ENCODE measurements at regions not wholly inside any gene's neighbourhood (a gene's known extent, or its start where the extent isn't known, plus 50 kb on each side); places are given as distances from the start of the nearest gene placed in this dataset.

DNA sequence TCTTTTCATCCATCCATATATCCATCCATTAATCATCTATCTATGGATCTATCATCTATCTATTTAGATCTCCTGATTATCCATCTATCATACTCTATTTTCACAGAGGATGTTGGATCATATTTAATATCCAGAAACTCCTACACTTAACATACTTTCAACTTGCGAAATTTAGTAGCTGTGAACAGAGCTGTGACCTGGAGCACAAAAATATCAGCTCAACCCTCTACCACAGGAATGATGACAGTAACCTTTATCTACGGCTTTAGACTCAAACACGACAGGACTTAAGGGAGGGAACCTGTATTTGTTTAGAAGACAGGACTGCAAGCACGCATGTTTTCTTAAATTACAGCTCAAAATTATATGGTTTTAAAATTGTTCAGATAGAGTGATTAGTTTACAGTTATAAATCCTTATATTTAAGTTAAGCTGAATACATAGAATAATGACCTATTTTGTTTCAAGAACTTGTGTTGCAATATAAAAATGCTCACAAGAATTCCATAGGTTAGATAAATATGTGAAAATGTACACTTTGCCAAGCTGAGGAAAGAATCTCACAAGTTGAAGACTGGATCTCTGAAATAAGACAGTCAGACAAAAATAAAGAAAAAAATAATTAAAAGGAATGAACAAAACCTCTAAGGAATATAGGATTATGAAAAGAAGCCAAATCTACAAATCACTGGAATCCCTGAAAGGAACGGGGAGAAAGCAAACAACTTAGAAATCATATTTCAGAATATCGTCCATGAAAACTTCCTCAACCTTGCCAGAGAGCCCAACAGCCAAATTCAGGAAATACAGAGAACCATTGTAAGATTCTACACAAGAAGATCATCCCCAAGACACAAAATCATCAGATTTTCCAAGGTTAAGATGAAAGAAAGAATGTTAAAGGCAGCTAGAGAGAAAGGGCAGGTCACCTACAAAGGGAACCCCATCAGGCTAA, 142.0 kb downstream of the COL6A3 start:
- DNase-seq (ENCODE audit: low spot score): no peak

Data from ecto neural progenitor cell (in vitro differentiated cells).